Left lung (tissue), 4 donors: ENCODE measurements at regions not wholly inside any gene's neighbourhood (a gene's known extent, or its start where the extent isn't known, plus 50 kb on each side); places are given as distances from the start of the nearest gene placed in this dataset.

Source experiments
- ATAC-seq: fragments of 200-7000 bp; cut with Tn5 transposase; one replicate; pipeline ENCODE4 v1.9.1; 2020; ENCODE audit warnings: moderate library complexity
- DNase-seq, 4 donors: peaks; one replicate each; pipeline ENCODE4 v3.0.0-alpha.2; 2013 to 2020
- H3K27ac ChIP-seq, 2 donors: fragments of 200-600 bp; sonication (generic) in 1 of 2; one replicate each; pipeline versions ENCODE4 v1.5.0 to v1.8.0; 2020 to 2021
- H3K27me3 ChIP-seq, 2 donors: fragments of 200-600 bp; sonication (generic) in 1 of 2; one replicate each; pipeline versions ENCODE4 v1.5.0 to v1.8.0; 2020 to 2021
- H3K36me3 ChIP-seq, 2 donors: fragments of 200-600 bp; sonication (generic) in 1 of 2; one replicate each; pipeline versions ENCODE4 v1.5.0 to v1.8.0; 2020 to 2021
- H3K4me1 ChIP-seq, 2 donors: fragments of 200-600 bp; one replicate each; pipeline ENCODE4 v1.8.0; 2021
- H3K4me3 ChIP-seq, 2 donors: fragments of 200-600 bp; sonication (generic) in 1 of 2; one replicate each; pipeline versions ENCODE4 v1.5.0 to v1.8.0; 2020 to 2021; ENCODE audit warnings: mild to moderate bottlenecking in 1 of 2
- H3K9me3 ChIP-seq, 2 donors: fragments of 200-600 bp; sonication (generic) in 1 of 2; one replicate each; pipeline versions ENCODE4 v1.5.0 to v1.8.0; 2020 to 2021
- intact Hi-C, 2 donors: fragments of 100-400 bp; cut with DNase I; formaldehyde crosslinking; loops; one replicate each; pipeline versions ENCODE4 v1.11.2 to v1.14.2; 2022
- TF ChIP-seq, protein P1 (sequence below), 2 donors: fragments of 200-600 bp; sonication (generic) in 1 of 2; IDR thresholded peaks; one replicate each; pipeline versions ENCODE4 v1.5.0 to v1.8.0; 2021; ENCODE audit warnings: antibody characterized with exemption in 2 of 2
- donor health status: DM: no; HTN: yes; CAD: no.
- donor health status: DM: no; HTN: no; CAD: no.

DNA sequence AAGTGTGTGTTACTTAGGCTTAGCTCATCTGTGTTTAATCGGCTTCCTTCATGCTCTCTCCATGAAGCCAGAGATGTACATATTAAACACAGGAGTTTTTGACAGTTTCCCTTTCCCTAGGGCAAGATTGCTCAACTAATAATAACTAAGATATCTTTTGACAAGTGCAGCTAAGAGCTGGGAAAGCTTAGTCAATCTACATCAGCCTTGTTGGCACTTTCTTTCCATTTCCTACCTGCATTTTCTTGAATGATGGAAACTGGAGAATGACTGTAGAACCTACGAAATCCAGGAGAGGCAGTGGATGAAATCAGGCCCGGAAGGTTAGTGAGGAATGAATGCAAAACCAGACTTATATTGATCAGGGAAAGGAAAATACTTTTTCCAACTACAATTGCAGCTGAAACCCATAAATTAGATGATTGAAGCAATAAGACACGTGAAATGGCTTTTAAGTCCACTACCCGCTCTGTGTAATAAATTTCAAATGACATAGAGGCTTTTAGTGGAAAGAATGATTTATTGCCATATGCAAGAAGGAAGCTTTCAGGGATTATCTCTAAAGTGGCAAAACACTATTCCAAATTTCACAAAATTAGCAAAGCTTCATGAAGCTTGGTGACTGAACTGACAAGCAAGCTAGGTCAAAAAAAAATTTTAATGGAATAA is 237.2 kb upstream of the ID4 start:
- no peak for DNase-seq
- TF ChIP-seq, protein P1, sequence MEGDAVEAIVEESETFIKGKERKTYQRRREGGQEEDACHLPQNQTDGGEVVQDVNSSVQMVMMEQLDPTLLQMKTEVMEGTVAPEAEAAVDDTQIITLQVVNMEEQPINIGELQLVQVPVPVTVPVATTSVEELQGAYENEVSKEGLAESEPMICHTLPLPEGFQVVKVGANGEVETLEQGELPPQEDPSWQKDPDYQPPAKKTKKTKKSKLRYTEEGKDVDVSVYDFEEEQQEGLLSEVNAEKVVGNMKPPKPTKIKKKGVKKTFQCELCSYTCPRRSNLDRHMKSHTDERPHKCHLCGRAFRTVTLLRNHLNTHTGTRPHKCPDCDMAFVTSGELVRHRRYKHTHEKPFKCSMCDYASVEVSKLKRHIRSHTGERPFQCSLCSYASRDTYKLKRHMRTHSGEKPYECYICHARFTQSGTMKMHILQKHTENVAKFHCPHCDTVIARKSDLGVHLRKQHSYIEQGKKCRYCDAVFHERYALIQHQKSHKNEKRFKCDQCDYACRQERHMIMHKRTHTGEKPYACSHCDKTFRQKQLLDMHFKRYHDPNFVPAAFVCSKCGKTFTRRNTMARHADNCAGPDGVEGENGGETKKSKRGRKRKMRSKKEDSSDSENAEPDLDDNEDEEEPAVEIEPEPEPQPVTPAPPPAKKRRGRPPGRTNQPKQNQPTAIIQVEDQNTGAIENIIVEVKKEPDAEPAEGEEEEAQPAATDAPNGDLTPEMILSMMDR (IDR thresholded peaks at IDR 0.05) = no peak
- intact Hi-C loops = no loop called here
- Histone ChIP-seq H3K4me3 (no peak overlapping the region), H3K4me1 (no peaks in the 10 kb centered on the region), H3K9me3 (no peaks in the 10 kb centered on the region), H3K27me3 (no peaks in the 10 kb centered on the region), H3K27ac (no peak overlapping the region), H3K36me3 (no peaks in the 10 kb centered on the region)
- ATAC-seq = no peak

DNA sequence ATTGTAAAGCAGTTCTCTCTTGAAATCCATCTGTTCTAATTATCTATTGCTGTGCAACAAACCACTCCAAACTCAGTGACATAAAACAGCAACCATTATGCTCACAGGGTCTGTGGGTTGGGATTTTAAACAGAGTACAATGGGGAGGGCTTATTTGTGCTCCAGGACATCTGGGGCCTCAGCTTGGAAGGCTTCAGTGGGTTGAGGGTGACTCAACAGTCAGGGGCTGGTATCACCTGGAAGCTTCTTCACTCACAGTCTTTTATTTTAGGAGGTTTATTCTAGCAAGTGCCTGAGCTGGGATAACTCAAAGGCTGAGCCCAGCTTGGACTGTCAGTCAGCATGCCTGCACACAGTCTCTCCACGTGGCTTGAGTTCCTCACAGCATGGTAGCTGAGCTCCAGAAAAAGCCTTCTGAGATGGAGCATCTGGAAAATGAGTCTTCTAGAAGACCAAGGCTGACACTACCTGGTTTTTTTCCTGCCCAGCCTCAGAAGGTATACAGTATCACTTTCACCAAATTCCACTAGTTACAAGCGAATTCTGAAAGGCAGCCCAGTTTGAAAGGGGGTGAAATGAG is 234.6 kb upstream of the ID4 start:
- TF ChIP-seq, protein P1 (IDR thresholded peaks at IDR 0.05) = no peak
- H3K27me3 ChIP-seq = no peaks in the 10 kb centered on the region

DNA sequence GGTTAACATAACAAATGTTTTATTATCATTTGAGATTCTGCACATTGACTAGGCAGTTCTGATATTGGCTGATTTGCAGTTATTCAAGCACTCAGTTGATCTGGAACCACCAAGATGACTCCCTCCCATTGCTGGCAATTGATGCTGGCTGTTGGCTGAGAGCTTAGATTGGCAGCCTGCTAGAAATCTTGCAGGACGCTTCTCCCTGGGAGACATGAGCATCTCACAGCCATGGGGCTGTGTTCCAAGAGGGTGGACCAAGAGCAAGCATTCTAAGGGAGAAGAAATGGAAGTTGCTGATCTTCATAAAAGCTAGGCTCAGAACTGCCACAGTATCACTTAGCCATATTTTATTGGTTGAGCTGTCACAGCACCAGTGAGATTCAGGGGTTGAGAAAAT is 233.4 kb upstream of the ID4 start:
- no peaks in the 10 kb centered on the region for H3K4me1 ChIP-seq
- no peak for ATAC-seq
- peak in 1 of 4 donors; percentile 23 for DNase-seq

More for the DNA sequence above, 234.6 kb upstream of the ID4 start:
- H3K27ac ChIP-seq = no peak overlapping the region
- H3K4me1 ChIP-seq = no peaks in the 10 kb centered on the region
- ATAC-seq = no peak
- intact Hi-C loops = no loop called here
- H3K9me3 ChIP-seq = no peaks in the 10 kb centered on the region
- H3K4me3 ChIP-seq = no peak overlapping the region
- DNase-seq = no peak
- no peaks in the 10 kb centered on the region for H3K36me3 ChIP-seq

DNA sequence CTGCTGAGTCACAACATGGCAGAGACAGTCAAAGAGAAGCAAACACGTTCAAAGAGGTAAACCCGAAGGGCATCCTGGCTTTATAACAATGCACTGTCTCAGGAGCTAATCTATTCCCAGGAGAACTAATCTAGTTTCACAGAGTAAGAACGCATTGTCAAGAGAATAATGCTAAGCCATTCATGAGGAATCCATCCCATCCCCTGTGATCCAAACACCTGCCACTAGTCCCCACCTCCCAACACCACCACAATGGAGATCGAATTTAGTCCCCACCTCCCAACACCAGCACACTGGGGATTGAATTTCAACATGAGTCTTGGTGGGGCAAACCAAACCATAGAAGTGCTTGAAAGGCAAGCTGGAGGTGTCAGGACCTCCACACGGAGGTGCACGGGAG is 231.5 kb upstream of the ID4 start:
- Histone ChIP-seq H3K27ac (no peak overlapping the region), H3K4me3 (no peak overlapping the region), H3K36me3 (no peaks in the 10 kb centered on the region), H3K9me3 (no peaks in the 10 kb centered on the region), H3K27me3 (no peaks in the 10 kb centered on the region), H3K4me1 (no peaks in the 10 kb centered on the region)
- ATAC-seq (no peak), DNase-seq (no peak)
- intact Hi-C loops = no loop called here
- TF ChIP-seq, protein P1 (IDR thresholded peaks at IDR 0.05) = no peak

More for the DNA sequence above, 233.4 kb upstream of the ID4 start:
- Histone ChIP-seq H3K4me3 (no peak overlapping the region), H3K27ac (no peak overlapping the region), H3K27me3 (no peaks in the 10 kb centered on the region), H3K9me3 (no peaks in the 10 kb centered on the region), H3K36me3 (no peaks in the 10 kb centered on the region)
- TF ChIP-seq, protein P1 (IDR thresholded peaks at IDR 0.05) = no peak
- intact Hi-C loops = no loop called here

DNA sequence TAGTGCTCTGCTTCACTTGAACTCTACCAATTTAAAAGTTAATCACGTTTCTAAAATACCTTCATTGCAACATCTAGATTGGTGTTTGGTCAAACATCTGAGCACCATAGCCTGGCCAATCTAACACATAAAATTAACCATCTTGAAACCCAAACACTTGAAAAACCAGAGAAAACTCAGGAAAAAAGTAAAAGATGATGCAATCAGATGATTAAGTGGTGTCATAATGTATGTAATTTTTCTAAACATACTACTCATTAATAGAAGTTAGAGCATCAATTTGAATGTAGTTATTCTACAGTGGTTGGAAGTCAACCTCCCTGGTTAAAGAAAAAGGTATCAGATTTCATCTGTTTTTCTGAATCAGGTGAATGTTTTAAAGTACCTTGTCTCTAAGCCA is 228.6 kb upstream of the ID4 start:
- intact Hi-C loops = no loop called here
- ATAC-seq = no peak
- Histone ChIP-seq H3K4me1 (no peaks in the 10 kb centered on the region), H3K27ac (no peak overlapping the region), H3K36me3 (no peaks in the 10 kb centered on the region), H3K27me3 (no peaks in the 10 kb centered on the region), H3K4me3 (no peak overlapping the region), H3K9me3 (peaks cover 0 to under 1% of the 10 kb centered on the region in 2 donors)
- TF ChIP-seq, protein P1 (IDR thresholded peaks at IDR 0.05) = no peak
- no peak for DNase-seq
